ENCODE measurements at regions not wholly inside any gene's neighbourhood (a gene's known extent, or its start where the extent isn't known, plus 50 kb on each side); places are given as distances from the start of the nearest gene placed in this dataset.

DNA sequence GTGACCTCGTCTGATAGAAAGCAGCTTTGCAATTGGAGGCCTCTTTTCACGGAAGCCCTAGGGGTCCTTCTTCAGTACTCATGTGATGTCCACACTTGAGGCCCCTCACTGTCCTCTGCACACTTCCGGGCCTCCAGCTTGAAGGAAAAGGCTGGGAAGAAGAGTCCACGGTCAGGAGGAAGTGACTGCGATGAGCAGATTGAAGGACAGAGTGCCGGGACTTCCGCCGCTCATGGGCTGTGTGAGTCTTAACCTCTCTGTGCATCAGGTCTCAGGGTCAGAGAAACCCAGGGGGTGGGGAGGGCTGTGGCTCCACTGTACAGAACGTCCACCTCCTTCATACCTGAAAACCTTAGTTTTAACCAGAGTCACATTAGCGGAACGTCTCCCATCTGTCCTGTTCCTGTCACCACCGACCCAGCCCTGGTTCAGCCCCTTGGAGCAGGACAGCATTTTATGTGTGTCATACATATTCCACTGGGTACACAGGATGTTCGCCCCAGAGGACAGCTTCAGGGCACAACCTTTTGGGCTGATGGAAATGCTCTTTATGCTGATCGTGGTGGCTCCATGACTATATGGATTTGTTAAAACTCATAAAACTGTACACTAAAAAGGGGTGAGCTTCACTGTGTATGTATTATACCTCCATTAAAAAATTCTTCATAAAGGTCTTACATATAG lies 51.0 kb upstream of the SORCS2 start:
- H3K4me3 ChIP-seq (ENCODE audit: low read length), result no peak overlapping the region
- DNase-seq (ENCODE audit: low read depth), result no peak
- TF ChIP-seq, protein P1, sequence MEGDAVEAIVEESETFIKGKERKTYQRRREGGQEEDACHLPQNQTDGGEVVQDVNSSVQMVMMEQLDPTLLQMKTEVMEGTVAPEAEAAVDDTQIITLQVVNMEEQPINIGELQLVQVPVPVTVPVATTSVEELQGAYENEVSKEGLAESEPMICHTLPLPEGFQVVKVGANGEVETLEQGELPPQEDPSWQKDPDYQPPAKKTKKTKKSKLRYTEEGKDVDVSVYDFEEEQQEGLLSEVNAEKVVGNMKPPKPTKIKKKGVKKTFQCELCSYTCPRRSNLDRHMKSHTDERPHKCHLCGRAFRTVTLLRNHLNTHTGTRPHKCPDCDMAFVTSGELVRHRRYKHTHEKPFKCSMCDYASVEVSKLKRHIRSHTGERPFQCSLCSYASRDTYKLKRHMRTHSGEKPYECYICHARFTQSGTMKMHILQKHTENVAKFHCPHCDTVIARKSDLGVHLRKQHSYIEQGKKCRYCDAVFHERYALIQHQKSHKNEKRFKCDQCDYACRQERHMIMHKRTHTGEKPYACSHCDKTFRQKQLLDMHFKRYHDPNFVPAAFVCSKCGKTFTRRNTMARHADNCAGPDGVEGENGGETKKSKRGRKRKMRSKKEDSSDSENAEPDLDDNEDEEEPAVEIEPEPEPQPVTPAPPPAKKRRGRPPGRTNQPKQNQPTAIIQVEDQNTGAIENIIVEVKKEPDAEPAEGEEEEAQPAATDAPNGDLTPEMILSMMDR (conservative IDR thresholded peaks at IDR 0.05; ENCODE audit: low read length), result no peak

DNA sequence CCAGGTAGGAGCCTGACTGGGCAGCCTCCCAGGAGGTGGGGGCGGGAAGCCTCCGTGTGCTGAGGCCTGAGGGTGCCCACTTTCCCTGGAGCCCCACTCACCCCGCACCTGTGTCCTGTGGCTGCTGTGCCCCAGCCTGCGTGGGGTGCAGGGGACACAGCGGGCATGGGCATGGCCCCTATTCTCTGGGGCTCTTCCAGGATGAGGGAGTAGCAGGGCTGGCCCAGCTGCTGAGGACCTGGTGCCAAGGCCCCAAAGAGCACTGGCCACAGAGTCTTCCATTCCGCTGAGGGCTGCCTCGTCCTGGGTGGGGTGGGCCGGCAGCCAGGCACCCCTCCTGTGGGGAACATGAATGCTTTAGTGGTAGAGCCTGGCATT lies 51.7 kb upstream of the SORCS2 start:
- no peak overlapping the region for H3K4me3 ChIP-seq (ENCODE audit: low read length)
- DNase-seq (ENCODE audit: low read depth), result no peak
- TF ChIP-seq, protein P1 (conservative IDR thresholded peaks at IDR 0.05; ENCODE audit: low read length), result no peak

- no peak for DNase-seq (ENCODE audit: low read depth)
- no peak overlapping the region for H3K4me3 ChIP-seq (ENCODE audit: low read length)
- TF ChIP-seq, protein P1 (conservative IDR thresholded peaks at IDR 0.05; ENCODE audit: low read length), result no peak
These were observed 52.2 kb upstream of the SORCS2 start for GRCh38 chr4:7140062-7140691.

- TF ChIP-seq, protein P1 (conservative IDR thresholded peaks at IDR 0.05; ENCODE audit: low read length), result no peak
- H3K4me3 ChIP-seq (ENCODE audit: low read length), result no peak overlapping the region
- no peak for DNase-seq (ENCODE audit: low read depth)
These were observed 53.0 kb upstream of the SORCS2 start for GRCh38 chr4:7139167-7139982.

- DNase-seq (ENCODE audit: low read depth), result no peak
- no peak overlapping the region for H3K4me3 ChIP-seq (ENCODE audit: low read length)
- TF ChIP-seq, protein P1 (conservative IDR thresholded peaks at IDR 0.05; ENCODE audit: low read length), result no peak
These were observed 53.8 kb upstream of the SORCS2 start for GRCh38 chr4:7138223-7139166.

DNA sequence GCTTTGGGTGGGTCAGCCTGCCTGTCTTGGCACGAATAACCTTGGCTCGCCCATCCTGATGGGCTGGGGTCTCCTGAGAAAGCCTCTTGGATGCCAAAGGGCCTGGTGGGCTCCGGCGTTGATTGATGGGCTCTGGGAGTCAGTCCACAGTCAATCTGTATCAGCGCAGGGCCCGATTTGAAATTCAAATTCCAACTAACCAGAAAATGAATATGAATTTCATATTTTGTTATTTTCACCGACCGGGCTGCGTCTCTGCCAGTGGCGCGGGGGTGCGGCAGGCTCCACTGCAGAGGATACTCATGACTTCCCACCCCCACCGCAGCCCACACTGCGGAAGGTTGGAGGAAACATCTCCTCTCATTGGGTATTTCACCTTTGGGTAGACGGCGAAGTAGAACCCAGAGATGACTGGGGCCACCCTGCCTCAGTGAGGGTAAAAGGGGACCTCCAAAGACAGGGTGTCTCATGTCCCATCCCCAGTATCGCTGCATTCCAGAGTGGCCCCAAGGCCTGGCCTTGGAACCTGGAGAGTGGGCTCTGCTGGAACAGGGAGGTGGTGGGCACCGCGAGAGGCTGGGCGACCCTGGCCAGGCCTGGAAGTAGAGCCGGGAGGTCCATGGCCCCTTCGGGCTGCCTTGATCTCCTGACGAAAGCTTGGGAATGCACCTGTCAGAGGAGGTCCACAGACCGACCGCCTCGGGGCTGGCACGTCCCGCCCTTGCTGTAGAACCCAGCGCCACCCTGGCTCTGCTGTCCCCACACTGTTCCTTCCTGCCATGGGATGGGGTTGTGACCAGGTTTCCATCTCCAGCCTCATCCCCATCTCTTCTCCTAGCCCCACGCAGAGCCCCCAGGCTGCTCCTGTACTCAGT lies 54.8 kb upstream of the SORCS2 start:
- TF ChIP-seq, protein P1 (conservative IDR thresholded peaks at IDR 0.05; ENCODE audit: low read length), result no peak
- H3K4me3 ChIP-seq (ENCODE audit: low read length), result no peak overlapping the region
- no peak for DNase-seq (ENCODE audit: low read depth)

All from AG10803 (cell line).